NCI-H69 (cell line): ENCODE measurements at regions not wholly inside any gene's neighbourhood (a gene's known extent, or its start where the extent isn't known, plus 50 kb on each side); places are given as distances from the start of the nearest gene placed in this dataset.

Experiments used
- DNase-seq: peaks from one replicate; lab custom pipeline; 2025; lab: John Stamatoyannopoulos, UW

GRCh38 chr9:95822583-95823431 is 52.7 kb upstream of the ERCC6L2 start:
- DNase-seq = no peak

DNA sequence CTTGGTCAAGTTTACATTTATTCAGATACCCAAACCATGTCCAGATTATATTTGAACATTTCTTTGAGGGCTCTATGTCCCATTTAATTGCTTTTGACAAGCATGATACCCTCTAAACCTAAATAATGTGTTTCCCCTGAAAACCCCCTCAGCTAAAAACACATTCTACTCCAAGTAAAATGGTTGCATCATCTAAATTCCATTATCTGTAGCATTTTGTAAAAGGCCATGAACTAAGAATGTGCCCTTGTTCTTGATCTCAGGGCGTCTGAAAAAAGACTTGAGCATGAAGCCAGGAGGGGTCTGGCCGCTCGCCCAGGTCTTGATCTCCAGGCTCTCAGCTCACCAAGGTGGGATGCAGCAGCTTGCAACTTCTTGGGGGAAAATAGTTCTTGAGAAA is 53.5 kb upstream of the ERCC6L2 start:
- DNase-seq = no peak

DNA sequence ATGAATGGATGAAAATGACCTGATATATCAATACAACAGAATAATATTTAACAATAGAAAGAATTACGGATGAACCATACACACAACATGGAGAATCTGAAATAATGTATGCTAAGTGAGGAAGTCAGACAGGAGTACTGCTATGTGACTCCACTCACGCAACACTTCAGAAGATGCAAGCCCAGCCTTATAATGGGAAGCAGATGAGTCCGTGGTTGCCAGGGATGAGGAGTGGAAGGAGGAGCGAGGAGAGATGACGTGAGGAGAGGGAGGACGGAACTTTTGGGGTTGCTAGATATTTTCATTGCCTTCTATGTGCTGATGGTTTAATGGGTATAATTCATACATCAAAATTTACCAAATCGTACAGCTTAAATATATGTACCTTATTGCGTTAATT is 55.4 kb upstream of the ERCC6L2 start:
- DNase-seq = no peak

GRCh38 chr9:95819636-95820035 is 55.9 kb upstream of the ERCC6L2 start:
- DNase-seq = no peak

- DNase-seq = no peak
Measured at GRCh38 chr9:95817205-95817604, 58.3 kb upstream of the ERCC6L2 start.

- DNase-seq = no peak
Measured at GRCh38 chr9:95816716-95817115, 58.8 kb upstream of the ERCC6L2 start.

DNA sequence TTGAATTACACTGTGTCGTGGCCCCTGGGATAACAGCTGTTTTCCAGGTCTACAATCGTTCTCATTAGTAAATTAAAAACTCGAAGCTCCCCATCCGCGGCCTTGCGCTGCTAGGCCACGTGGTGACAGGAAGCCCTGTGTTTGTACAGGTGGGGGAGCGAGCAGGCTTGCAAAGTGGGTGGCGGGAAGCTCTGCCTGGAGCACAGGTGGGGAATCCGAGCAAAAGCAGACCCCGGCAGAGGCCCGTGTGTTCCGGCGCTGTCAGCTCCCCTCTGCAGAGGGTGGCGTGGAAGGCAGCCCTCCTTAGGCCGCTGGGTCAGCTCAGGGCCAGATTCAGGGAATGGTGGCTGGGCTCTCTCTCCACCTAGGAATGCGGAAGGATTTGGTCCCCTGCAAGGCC is 59.5 kb upstream of the ERCC6L2 start:
- no peak for DNase-seq

- DNase-seq = no peak
Measured at GRCh38 chr9:95815133-95815532, 60.4 kb upstream of the ERCC6L2 start.

GRCh38 chr9:95813923-95814322 is 61.6 kb upstream of the ERCC6L2 start:
- no peak for DNase-seq

- no peak for DNase-seq
Measured at GRCh38 chr9:95810814-95811213, 64.7 kb upstream of the ERCC6L2 start.

DNA sequence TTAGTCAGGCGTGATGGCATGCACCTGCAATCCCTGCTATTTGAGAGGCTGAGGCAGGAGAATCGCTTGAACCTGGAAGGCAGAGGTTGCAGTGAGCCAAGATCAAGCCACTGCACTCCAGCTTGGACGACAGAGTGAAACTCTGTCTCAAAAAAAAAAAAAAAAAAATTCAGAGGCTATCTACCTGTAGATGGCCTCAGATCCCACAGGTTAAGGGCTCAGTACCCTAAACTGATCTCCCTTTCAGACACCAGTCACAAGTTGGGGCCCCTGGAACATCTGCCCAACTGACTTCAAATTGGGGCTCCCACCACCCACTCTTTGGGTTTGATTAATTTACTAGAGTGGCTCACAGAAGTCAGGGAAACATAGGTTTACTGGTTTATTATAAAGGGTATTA is 65.4 kb upstream of the ERCC6L2 start:
- no peak for DNase-seq

DNA sequence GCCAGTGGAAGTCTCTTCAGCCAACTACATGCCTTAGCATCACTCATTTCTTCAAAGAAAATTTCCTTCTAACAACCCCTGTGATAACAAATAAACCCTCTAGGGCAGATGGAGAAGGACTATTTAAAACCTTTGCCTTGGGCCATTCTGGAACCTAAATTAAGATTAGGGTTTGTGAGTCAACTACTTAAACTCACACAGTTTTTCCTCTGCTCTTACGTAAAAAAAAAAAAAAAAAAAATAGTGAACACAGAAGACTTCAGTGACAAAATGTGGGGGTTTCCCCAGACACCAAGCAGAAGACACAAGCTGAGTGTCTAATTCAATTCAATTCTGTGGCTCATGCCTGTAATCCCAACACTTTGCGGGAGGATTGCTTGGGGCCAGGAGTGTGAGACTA is 65.8 kb upstream of the ERCC6L2 start:
- no peak for DNase-seq

DNA sequence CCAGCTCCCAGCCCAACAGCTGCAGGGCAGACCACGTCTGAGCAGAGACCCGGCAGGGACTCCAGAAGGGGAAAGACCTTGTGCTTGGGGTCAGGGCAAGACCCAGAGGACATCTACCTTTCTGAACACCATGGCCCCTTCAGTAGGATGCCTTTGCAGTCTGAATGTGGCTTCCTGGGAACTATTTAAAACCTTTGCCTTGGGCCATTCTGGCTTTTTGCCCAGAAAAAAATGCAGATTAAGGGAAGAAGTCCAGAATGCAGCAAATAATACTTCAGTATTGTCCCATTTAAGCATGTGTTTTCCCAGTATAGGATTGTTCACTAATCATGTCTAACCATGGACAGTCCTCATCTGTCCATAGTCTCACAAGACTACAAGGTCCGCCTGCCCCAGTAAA is 67.5 kb upstream of the ERCC6L2 start:
- DNase-seq = peak; percentile 66

GRCh38 chr9:95807326-95807947 is 68.1 kb upstream of the ERCC6L2 start:
- no peak for DNase-seq

- DNase-seq = no peak
Measured at GRCh38 chr9:95803197-95803596, 72.3 kb upstream of the ERCC6L2 start.

- no peak for DNase-seq
Measured at GRCh38 chr9:95801797-95802196, 73.7 kb upstream of the ERCC6L2 start.

- peak; percentile 99 for DNase-seq
Measured at GRCh38 chr9:95796029-95796428, 79.5 kb upstream of the ERCC6L2 start.

GRCh38 chr9:95793924-95794828 is 81.3 kb upstream of the ERCC6L2 start:
- DNase-seq = no peak

- DNase-seq = no peak
Measured at GRCh38 chr9:95791695-95792094, 83.8 kb upstream of the ERCC6L2 start.

DNA sequence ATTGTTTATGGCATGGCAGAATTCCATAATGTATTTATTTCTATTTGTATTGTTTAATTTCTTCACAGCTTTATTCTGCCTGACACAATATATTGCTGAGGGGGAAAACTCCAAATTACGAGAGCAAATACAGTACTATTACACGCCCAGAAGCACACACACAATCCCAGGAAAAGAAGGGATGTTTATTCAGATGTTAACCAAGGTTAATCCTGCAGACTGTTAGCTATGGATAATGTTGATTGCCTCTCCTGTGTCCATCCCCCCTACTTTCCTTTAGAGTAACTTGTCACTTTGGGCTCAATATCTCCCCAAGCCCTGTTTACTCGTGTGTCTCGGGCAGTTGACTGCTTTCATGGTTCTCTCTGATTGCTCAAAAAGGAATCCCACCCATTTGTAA is 84.2 kb upstream of the ERCC6L2 start:
- peak; percentile 90 for DNase-seq

GRCh38 chr9:95788521-95788991 is 86.9 kb upstream of the ERCC6L2 start:
- DNase-seq = no peak

- no peak for DNase-seq
Measured at GRCh38 chr9:95788021-95788420, 87.5 kb upstream of the ERCC6L2 start.

GRCh38 chr9:95785209-95785608 is 90.3 kb upstream of the ERCC6L2 start:
- DNase-seq = no peak
